H9 (cell line): ENCODE measurements at regions not wholly inside any gene's neighbourhood (a gene's known extent, or its start where the extent isn't known, plus 50 kb on each side); places are given as distances from the start of the nearest gene placed in this dataset.

Source experiments
- DNase-seq: peaks from one replicate; pipeline ENCODE4 v3.0.0-alpha.2; 2017
- H2AFZ ChIP-seq: one replicate; pipeline ENCODE4 v1.6.1; 2013; ENCODE audit warnings: mild to moderate bottlenecking, low read length, control low read depth, moderate library complexity
- H2AK5ac ChIP-seq: 2 replicates; pipeline ENCODE4 v1.6.1; 2013; ENCODE audit warnings: low read length, control low read depth, mixed read lengths; ENCODE audit not compliant: insufficient read length
- H2BK120ac ChIP-seq: one replicate; pipeline ENCODE4 v1.6.1; 2013; ENCODE audit warnings: low read depth, mild to moderate bottlenecking, low read length, control low read depth, inconsistent platforms; ENCODE audit not compliant: poor library complexity, severe bottlenecking
- H2BK12ac ChIP-seq: 2 replicates; pipeline ENCODE4 v1.6.1; 2013; ENCODE audit warnings: low read length, control low read depth, mixed read lengths, low read depth; ENCODE audit not compliant: insufficient read length
- H2BK15ac ChIP-seq: 2 replicates; pipeline ENCODE4 v1.6.1; 2013; ENCODE audit warnings: low read depth, low read length, control low read depth
- H2BK20ac ChIP-seq: one replicate; pipeline ENCODE4 v1.6.1; 2013; ENCODE audit warnings: low read depth, mild to moderate bottlenecking, low read length, control low read depth, inconsistent platforms; ENCODE audit not compliant: poor library complexity, severe bottlenecking
- H2BK5ac ChIP-seq: 2 replicates; pipeline ENCODE4 v1.6.1; 2013; ENCODE audit warnings: low read length, control low read depth, mixed read lengths; ENCODE audit not compliant: insufficient read length
- H3K14ac ChIP-seq: 2 replicates; pipeline ENCODE4 v1.6.1; 2013; ENCODE audit warnings: low read length, control low read depth; ENCODE audit not compliant: insufficient read depth
- H3K18ac ChIP-seq: 2 replicates; pipeline ENCODE4 v1.6.1; 2013; ENCODE audit warnings: low read depth, mild to moderate bottlenecking, mixed read lengths, low read length, control low read depth; ENCODE audit not compliant: insufficient read length
- H3K23ac ChIP-seq: 2 replicates; pipeline ENCODE4 v1.6.1; 2013; ENCODE audit warnings: low read length, control low read depth, mixed read lengths, low read depth; ENCODE audit not compliant: insufficient read length
- H3K23me2 ChIP-seq: 2 replicates; pipeline ENCODE4 v1.6.1; 2013; ENCODE audit warnings: low read depth, mild to moderate bottlenecking, mixed read lengths, low read length, control low read depth; ENCODE audit not compliant: insufficient read length, poor library complexity, severe bottlenecking
- H3K27ac ChIP-seq: 2 replicates; pipeline ENCODE4 v1.5.1; 2013; ENCODE audit warnings: low read length, control low read depth, mixed read lengths, low read depth; ENCODE audit not compliant: insufficient read length
- H3K27me3 ChIP-seq: 2 replicates; pipeline ENCODE4 v1.6.1; 2013; ENCODE audit warnings: low read length, control low read depth, inconsistent platforms; ENCODE audit not compliant: insufficient read depth
- H3K4ac ChIP-seq: 2 replicates; pipeline ENCODE4 v1.6.1; 2013; ENCODE audit warnings: low read depth, mild to moderate bottlenecking, control low read depth, inconsistent platforms, low read length, moderate library complexity
- H3K4me1 ChIP-seq: 2 replicates; pipeline ENCODE4 v1.6.1; 2013; ENCODE audit warnings: low read length, control low read depth, inconsistent platforms; ENCODE audit not compliant: insufficient read depth
- H3K4me2 ChIP-seq: 2 replicates; pipeline ENCODE4 v1.6.1; 2013; ENCODE audit warnings: low read length, control low read depth, mixed read lengths; ENCODE audit not compliant: insufficient read length, insufficient read depth
- H3K56ac ChIP-seq: 2 replicates; pipeline ENCODE4 v1.6.1; 2013; ENCODE audit warnings: low read depth, mild to moderate bottlenecking, mixed read lengths, low read length, control low read depth; ENCODE audit not compliant: insufficient read length
- H3K79me1 ChIP-seq: 2 replicates; pipeline ENCODE4 v1.6.1; 2013; ENCODE audit warnings: low read depth, mild to moderate bottlenecking, moderate library complexity, low read length, control low read depth, inconsistent platforms; ENCODE audit not compliant: insufficient read depth, poor library complexity, severe bottlenecking
- H3K79me2 ChIP-seq: 2 replicates; pipeline ENCODE4 v1.6.1; 2013; ENCODE audit warnings: low read length, control low read depth, inconsistent platforms; ENCODE audit not compliant: insufficient read depth
- H3K9ac ChIP-seq: 2 replicates; pipeline ENCODE4 v1.6.1; 2013; ENCODE audit warnings: low read length, control low read depth, mixed read lengths; ENCODE audit not compliant: insufficient read length; ENCODE audit errors: extremely low read depth
- H3K9me3 ChIP-seq: one replicate; pipeline ENCODE4 v1.6.1; 2013; ENCODE audit warnings: low read depth, low read length, inconsistent platforms; ENCODE audit not compliant: control insufficient read depth
- H3T11ph ChIP-seq: one replicate; pipeline ENCODE4 v1.6.1; 2013; ENCODE audit warnings: mild to moderate bottlenecking, low read length, control low read depth, inconsistent platforms
- H4K20me1 ChIP-seq: one replicate; pipeline ENCODE4 v1.6.1; 2013; ENCODE audit not compliant: control insufficient read depth, insufficient read length, insufficient read depth
- H4K5ac ChIP-seq: 2 replicates; pipeline ENCODE4 v1.6.1; 2013; ENCODE audit warnings: low read depth, mild to moderate bottlenecking, mixed read lengths, low read length, control low read depth; ENCODE audit not compliant: insufficient read length
- H4K8ac ChIP-seq: replicated peaks from 2 replicates; pipeline ENCODE4 v1.6.1; 2013; ENCODE audit warnings: low read length, control low read depth, mixed read lengths, low read depth; ENCODE audit not compliant: insufficient read length
- H4K91ac ChIP-seq: 2 replicates; pipeline ENCODE4 v1.6.1; 2013; ENCODE audit warnings: low read depth, mild to moderate bottlenecking, moderate library complexity, mixed read lengths, low read length, control low read depth; ENCODE audit not compliant: insufficient read length
- H3K27ac Mint-ChIP-seq, 3 experiments: 2 replicates in 2 of 3; 3 replicates in 1 of 3; pipeline ENCODE4 v1.8.0; 2020 to 2021; ENCODE audit warnings: mixed read lengths in 3 of 3, mild to moderate bottlenecking in 1 of 3, moderate library complexity in 1 of 3
- H3K27me3 Mint-ChIP-seq: 2 replicates; pipeline ENCODE4 v1.8.0; 2021; ENCODE audit warnings: low read depth, mild to moderate bottlenecking, moderate library complexity, mixed read lengths
- H3K36me3 Mint-ChIP-seq, 3 experiments: 2 replicates in 2 of 3; 3 replicates in 1 of 3; pipeline ENCODE4 v1.8.0; 2020 to 2021; ENCODE audit warnings: low read depth in 3 of 3, mixed read lengths in 3 of 3; ENCODE audit not compliant: insufficient read depth in 1 of 3
- H3K4me1 Mint-ChIP-seq, 2 experiments: 2 replicates each; pipeline ENCODE4 v1.8.0; 2020; ENCODE audit warnings: mixed read lengths in 2 of 2
- H3K4me3 Mint-ChIP-seq, 2 experiments: 2 replicates in 1 of 2; 3 replicates in 1 of 2; pipeline ENCODE4 v1.8.0; 2020 to 2021; ENCODE audit warnings: mild to moderate bottlenecking in 2 of 2, mixed read lengths in 2 of 2, moderate library complexity in 1 of 2
- H3K9me3 Mint-ChIP-seq, 2 experiments: 2 replicates in 1 of 2; 3 replicates in 1 of 2; pipeline ENCODE4 v1.8.0; 2020; ENCODE audit warnings: mild to moderate bottlenecking in 2 of 2, mixed read lengths in 2 of 2, moderate library complexity in 1 of 2
- CTCF ChIP-seq: fragments of 200-600 bp; sonication (generic); conservative IDR thresholded peaks from 3 replicates; pipeline ENCODE4 v1.8.0; 2021; ENCODE audit warnings: antibody characterized with exemption, mild to moderate bottlenecking
- WGBS: extraction: QIAGEN DNeasy Blood & Tissue Kit; methylation state at CpG from one replicate; pipeline ENCODE4 v1.1.7; 2013; ENCODE audit warnings: missing lambda C conversion rate, low lambda C conversion rate, mixed read lengths; ENCODE audit not compliant: insufficient read length; ENCODE audit errors: extremely low coverage; 5-methylcytosine and 5-hydroxymethylcytosine counted together

GRCh38 chrX:5236096-5236495, 992.6 kb downstream of the NLGN4X start:
- H3K4me3 Mint-ChIP-seq: no peak overlapping the region
- Histone ChIP-seq H2AFZ (no peak overlapping the region), H4K91ac (no peak overlapping the region), H3K79me1 (no peaks in the 10 kb centered on the region), H3K27ac (no peak overlapping the region), H3K79me2 (no peaks in the 10 kb centered on the region), H3K27me3 (no peaks in the 10 kb centered on the region), H3K56ac (no peak overlapping the region), H2BK20ac (no peak overlapping the region), H3K18ac (no peak overlapping the region), H3K14ac (no peak overlapping the region), H2AK5ac (no peak overlapping the region), H3K9ac (no peak overlapping the region), H3K23me2 (no peaks in the 10 kb centered on the region), H2BK120ac (no peak overlapping the region), H3K23ac (no peak overlapping the region), H3K9me3 (no peaks in the 10 kb centered on the region), H2BK15ac (no peak overlapping the region), H3K4ac (no peak overlapping the region), H4K8ac (no peak overlapping the region), H4K20me1 (no peaks in the 10 kb centered on the region), H4K5ac (no peak overlapping the region), H3T11ph (no peak overlapping the region), H3K4me1 (no peaks in the 10 kb centered on the region; the same call in 1 of the 2 replicates), H2BK12ac (no peak overlapping the region), H3K4me2 (no peak overlapping the region), H2BK5ac (no peak overlapping the region)
- no CpG with 5 or more reads among the region's 8 CpGs for WGBS
- H3K9me3 Mint-ChIP-seq: peaks cover 23 to 29% of the 10 kb centered on the region in 2 experiments
- TF ChIP-seq CTCF: peak; percentile 65
- H3K27me3 Mint-ChIP-seq: no peaks in the 10 kb centered on the region
- peaks cover 13 to 31% (median 25%) of the 10 kb centered on the region in 3 experiments for H3K36me3 Mint-ChIP-seq
- DNase-seq: peak; percentile 49
- H3K4me1 Mint-ChIP-seq: peaks cover 8% of the 10 kb centered on the region in 2 experiments
- no peak overlapping the region for H3K27ac Mint-ChIP-seq
